ENCODE measurements at regions not wholly inside any gene's neighbourhood (a gene's known extent, or its start where the extent isn't known, plus 50 kb on each side); places are given as distances from the start of the nearest gene placed in this dataset.

- Histone ChIP-seq H3K36me3 (ENCODE audit: control insufficient read depth, insufficient read depth, low read length) (no peaks in the 10 kb centered on the region), H3K4me3 (ENCODE audit: low read depth, low read length) (no peak overlapping the region), H3K27me3 (ENCODE audit: control insufficient read depth, insufficient read depth, low read length) (no peaks in the 10 kb centered on the region)
- no peak for TF ChIP-seq CTCF (IDR thresholded peaks at IDR 0.05; ENCODE audit: insufficient read depth, low read length, poor library complexity, severe bottlenecking)
- DNase-seq (ENCODE audit: low read depth) = no peak
Measured at GRCh38 chr7:96484091-96484490, 162.2 kb upstream of the SLC25A13 start.

- no peaks in the 10 kb centered on the region for H3K36me3 ChIP-seq (ENCODE audit: control insufficient read depth, insufficient read depth, low read length)
- TF ChIP-seq CTCF (IDR thresholded peaks at IDR 0.05; ENCODE audit: insufficient read depth, low read length, poor library complexity, severe bottlenecking) = no peak
- H3K4me3 ChIP-seq (ENCODE audit: low read depth, low read length) = no peak overlapping the region
- H3K27me3 ChIP-seq (ENCODE audit: control insufficient read depth, insufficient read depth, low read length) = no peaks in the 10 kb centered on the region
- no peak for DNase-seq (ENCODE audit: low read depth)
Measured at GRCh38 chr7:96481796-96482195, 159.9 kb upstream of the SLC25A13 start.

GRCh38 chr7:96479015-96479645, 157.2 kb upstream of the SLC25A13 start:
- no peak for DNase-seq (ENCODE audit: low read depth)

GRCh38 chr7:96471606-96472005, 149.7 kb upstream of the SLC25A13 start:
- H3K4me3 ChIP-seq (ENCODE audit: low read depth, low read length) = no peak overlapping the region
- no peak for DNase-seq (ENCODE audit: low read depth)
- TF ChIP-seq CTCF (IDR thresholded peaks at IDR 0.05; ENCODE audit: insufficient read depth, low read length, poor library complexity, severe bottlenecking) = no peak
- H3K27me3 ChIP-seq (ENCODE audit: control insufficient read depth, insufficient read depth, low read length) = peaks cover 2% of the 10 kb centered on the region
- no peaks in the 10 kb centered on the region for H3K36me3 ChIP-seq (ENCODE audit: control insufficient read depth, insufficient read depth, low read length)

More at GRCh38 chr7:96479015-96479645, 157.2 kb upstream of the SLC25A13 start:
- H3K36me3 ChIP-seq (ENCODE audit: control insufficient read depth, insufficient read depth, low read length) = no peaks in the 10 kb centered on the region
- no peaks in the 10 kb centered on the region for H3K27me3 ChIP-seq (ENCODE audit: control insufficient read depth, insufficient read depth, low read length)
- no peak overlapping the region for H3K4me3 ChIP-seq (ENCODE audit: low read depth, low read length)
- no peak for TF ChIP-seq CTCF (IDR thresholded peaks at IDR 0.05; ENCODE audit: insufficient read depth, low read length, poor library complexity, severe bottlenecking)

- DNase-seq (ENCODE audit: low read depth) = no peak
- Histone ChIP-seq H3K27me3 (ENCODE audit: control insufficient read depth, insufficient read depth, low read length) (no peaks in the 10 kb centered on the region), H3K4me3 (ENCODE audit: low read depth, low read length) (no peak overlapping the region)
Measured at GRCh38 chr7:96452146-96452545, 130.2 kb upstream of the SLC25A13 start.

More at GRCh38 chr7:96452146-96452545, 130.2 kb upstream of the SLC25A13 start:
- H3K36me3 ChIP-seq (ENCODE audit: control insufficient read depth, insufficient read depth, low read length) = no peaks in the 10 kb centered on the region
- no peak for TF ChIP-seq CTCF (IDR thresholded peaks at IDR 0.05; ENCODE audit: insufficient read depth, low read length, poor library complexity, severe bottlenecking)

All from kidney epithelial cell (primary cell).